ENCODE measurements at regions not wholly inside any gene's neighbourhood (a gene's known extent, or its start where the extent isn't known, plus 50 kb on each side); places are given as distances from the start of the nearest gene placed in this dataset.

GRCh38 chr1:29669158-29669871 lies 433.0 kb downstream of the PTPRU start:
- 79% methylated on average over 10 of the region's 10 CpGs for WGBS
- no peaks in the 10 kb centered on the region for H3K9me3 ChIP-seq (ENCODE audit: control insufficient read depth in 4 of 4, low read length in 3 of 4)
- TF ChIP-seq JUND (IDR thresholded peaks at IDR 0.05) (no peak), HNF4A (conservative IDR thresholded peaks at IDR 0.05) (no peak), TAF1 (conservative IDR thresholded peaks at IDR 0.05) (no peak), YY1 (IDR thresholded peaks at IDR 0.05) (no peak), EGR1 (IDR thresholded peaks at IDR 0.05; ENCODE audit: low read depth in 2 of 2) (no peak), RXRA (IDR thresholded peaks at IDR 0.05) (no peak), FOXA2 (IDR thresholded peaks at IDR 0.05) (no peak), RAD21 (IDR thresholded peaks at IDR 0.05) (no peak), ZBTB33 (IDR thresholded peaks at IDR 0.05) (no peak), GABPA (IDR thresholded peaks at IDR 0.05 in 1 of 2, conservative IDR thresholded peaks at IDR 0.05 in 1 of 2) (no peak), MAX (IDR thresholded peaks at IDR 0.05) (no peak), CTCF (IDR thresholded peaks at IDR 0.05; ENCODE audit: low read depth, low read length, missing input control) (no peak), ATF3 (IDR thresholded peaks at IDR 0.05) (no peak), HNF4G (IDR thresholded peaks at IDR 0.05) (no peak), NR2F2 (IDR thresholded peaks at IDR 0.05) (no peak), REST (IDR thresholded peaks at IDR 0.05) (no peak), SP1 (IDR thresholded peaks at IDR 0.05) (no peak)
- no peak overlapping the region for H3K9ac ChIP-seq (ENCODE audit: low read depth in 1 of 2, low read length in 2 of 2)
- H3K4me3 ChIP-seq (ENCODE audit: low read depth in 1 of 3, low read length in 3 of 3): no peak overlapping the region
- H3K27me3 ChIP-seq (ENCODE audit: control insufficient read depth in 4 of 4, insufficient read depth in 4 of 4, low read length in 3 of 4): peaks cover 0 to 4% (median 0%) of the 10 kb centered on the region in 4 donors
- no peak overlapping the region for H3K27ac ChIP-seq (ENCODE audit: low read depth in 1 of 2, low read length in 2 of 2)
- no peaks in the 10 kb centered on the region for H3K4me1 ChIP-seq (ENCODE audit: control insufficient read depth in 4 of 4, insufficient read depth in 4 of 4, low read length in 3 of 4)
- H3K36me3 ChIP-seq (ENCODE audit: control insufficient read depth in 4 of 4, insufficient read depth in 3 of 4, low read depth in 1 of 4, low read length in 3 of 4): no peaks in the 10 kb centered on the region
- peak; percentile 22 for DNase-seq (ENCODE audit: low spot score)
